ENCODE measurements at regions not wholly inside any gene's neighbourhood (a gene's known extent, or its start where the extent isn't known, plus 50 kb on each side); places are given as distances from the start of the nearest gene placed in this dataset.

DNA sequence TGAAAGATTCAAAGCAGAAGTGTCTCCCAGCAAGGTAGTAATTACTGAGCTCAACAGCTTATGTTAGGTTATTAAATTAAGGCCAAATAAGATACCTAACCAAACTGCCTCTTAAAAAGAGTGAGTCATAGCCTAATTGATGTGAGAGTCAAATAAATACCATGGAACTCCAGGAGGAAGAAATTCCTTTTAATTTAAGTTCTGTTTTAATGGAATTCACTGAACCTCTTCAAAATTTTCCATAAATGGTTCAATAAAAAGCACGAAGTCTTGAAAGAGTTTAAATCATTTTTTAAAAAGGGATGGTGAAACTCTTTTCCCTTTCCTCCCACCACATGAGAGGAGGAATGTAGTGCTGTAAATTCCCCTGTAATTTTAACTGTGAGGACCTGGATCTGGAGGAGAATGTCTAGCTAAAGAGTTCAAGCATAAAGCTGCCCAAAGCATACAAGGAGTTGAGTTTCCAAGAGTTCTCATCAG is 180.8 kb upstream of the MMADHC start:
- Histone ChIP-seq H3K4me3 (ENCODE audit: low read length) (no peak overlapping the region), H3K27ac (ENCODE audit: low read length) (no peak overlapping the region), H3K27me3 (ENCODE audit: control insufficient read depth, insufficient read depth, low read length) (no peaks in the 10 kb centered on the region), H3K4me1 (ENCODE audit: control insufficient read depth, insufficient read depth, low read length) (no peaks in the 10 kb centered on the region), H3K36me3 (ENCODE audit: control insufficient read depth, insufficient read depth, low read length) (no peaks in the 10 kb centered on the region), H3K9me3 (ENCODE audit: control insufficient read depth, insufficient read depth, low read length) (no peaks in the 10 kb centered on the region)
- H3K9me3 Mint-ChIP-seq: peaks cover 0 to 5% of the 10 kb centered on the region in 2 donors
- no peak overlapping the region for H3K4me3 Mint-ChIP-seq
- no peaks in the 10 kb centered on the region for H3K4me1 Mint-ChIP-seq
- no CpG with 5 or more reads among the region's 1 CpG for WGBS (ENCODE audit: insufficient coverage)
- TF ChIP-seq CTCF (IDR thresholded peaks at IDR 0.05): no peak
- DNase-seq (no peak), ATAC-seq (no peak)
- no peaks in the 10 kb centered on the region for H3K27me3 Mint-ChIP-seq (ENCODE audit: low read depth in 2 of 2)
- intact Hi-C loops (cut with micrococcal nuclease): no loop called here
- H3K36me3 Mint-ChIP-seq: no peaks in the 10 kb centered on the region
- H3K27ac Mint-ChIP-seq: no peak overlapping the region

- Histone ChIP-seq H3K27ac (ENCODE audit: low read length) (no peak overlapping the region), H3K27me3 (ENCODE audit: control insufficient read depth, insufficient read depth, low read length) (no peaks in the 10 kb centered on the region), H3K9me3 (ENCODE audit: control insufficient read depth, insufficient read depth, low read length) (no peaks in the 10 kb centered on the region), H3K36me3 (ENCODE audit: control insufficient read depth, insufficient read depth, low read length) (no peaks in the 10 kb centered on the region), H3K4me1 (ENCODE audit: control insufficient read depth, insufficient read depth, low read length) (no peaks in the 10 kb centered on the region), H3K4me3 (ENCODE audit: low read length) (no peak overlapping the region)
- DNase-seq (no peak), ATAC-seq (no peak)
- Mint-ChIP-seq H3K4me1 (no peaks in the 10 kb centered on the region), H3K27ac (no peak overlapping the region), H3K27me3 (ENCODE audit: low read depth in 2 of 2) (no peaks in the 10 kb centered on the region), H3K4me3 (no peak overlapping the region), H3K9me3 (peaks cover 0 to 5% of the 10 kb centered on the region in 2 donors), H3K36me3 (no peaks in the 10 kb centered on the region)
- intact Hi-C loops (cut with micrococcal nuclease): no loop called here
- TF ChIP-seq CTCF (IDR thresholded peaks at IDR 0.05): no peak
- 88% methylated on average over 3 of the region's 3 CpGs for WGBS (ENCODE audit: insufficient coverage)
Observed at GRCh38 chr2:149767516-149767974, 180.0 kb upstream of the MMADHC start.

DNA sequence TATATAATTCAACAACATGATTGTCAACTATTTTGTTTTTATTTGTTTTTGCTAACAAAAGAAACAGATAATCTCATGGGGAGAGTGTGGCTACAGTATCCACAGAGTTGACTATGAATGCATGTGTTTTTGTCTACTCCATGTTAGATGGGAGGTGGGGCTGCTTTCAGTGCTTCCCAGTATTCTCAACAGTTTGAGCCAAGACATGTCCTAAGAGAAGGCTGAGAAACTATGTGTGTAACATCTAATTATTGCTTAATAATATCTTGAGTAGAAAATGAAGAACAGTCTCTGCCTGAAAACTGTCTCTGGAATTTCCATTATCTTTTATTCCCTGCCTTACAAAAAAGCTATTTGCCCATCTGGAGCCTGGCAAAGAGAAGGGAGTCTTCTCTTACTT is 178.8 kb upstream of the MMADHC start:
- H3K27ac ChIP-seq (ENCODE audit: low read length): no peak overlapping the region
- ATAC-seq: no peak
- H3K9me3 ChIP-seq (ENCODE audit: control insufficient read depth, insufficient read depth, low read length): no peaks in the 10 kb centered on the region

More for the DNA sequence above, 178.8 kb upstream of the MMADHC start:
- intact Hi-C loops (cut with micrococcal nuclease): no loop called here
- Mint-ChIP-seq H3K9me3 (peaks cover 3 to 7% of the 10 kb centered on the region in 2 donors), H3K4me3 (no peak overlapping the region), H3K4me1 (no peaks in the 10 kb centered on the region), H3K36me3 (peaks cover 5% of the 10 kb centered on the region), H3K27ac (no peak overlapping the region), H3K27me3 (ENCODE audit: low read depth in 2 of 2) (no peaks in the 10 kb centered on the region)
- TF ChIP-seq CTCF (IDR thresholded peaks at IDR 0.05): no peak
- no peak for DNase-seq
- Histone ChIP-seq H3K4me1 (ENCODE audit: control insufficient read depth, insufficient read depth, low read length) (no peaks in the 10 kb centered on the region), H3K36me3 (ENCODE audit: control insufficient read depth, insufficient read depth, low read length) (no peaks in the 10 kb centered on the region), H3K4me3 (ENCODE audit: low read length) (no peak overlapping the region), H3K27me3 (ENCODE audit: control insufficient read depth, insufficient read depth, low read length) (no peaks in the 10 kb centered on the region)
